GM06990 (cell line): ENCODE measurements at regions not wholly inside any gene's neighbourhood (a gene's known extent, or its start where the extent isn't known, plus 50 kb on each side); places are given as distances from the start of the nearest gene placed in this dataset.
"Not testable (repeated sequence)": the region's sequence is repeated elsewhere in the genome, so short reads cannot be mapped to it uniquely, and the experiment has no call there.

Experiments
- DNase-seq: peaks from one replicate; pipeline ENCODE4 v3.0.0-alpha.2; 2011; ENCODE audit not compliant: insufficient read length; ENCODE audit errors: extremely low read depth
- H3K27me3 ChIP-seq: replicated peaks from 2 replicates; pipeline ENCODE4 v1.6.0; 2011; ENCODE audit warnings: low read length; ENCODE audit not compliant: control insufficient read depth, insufficient read depth
- H3K36me3 ChIP-seq: 2 replicates; pipeline ENCODE4 v1.5.1; 2011; ENCODE audit warnings: low read length; ENCODE audit not compliant: control insufficient read depth, insufficient read depth
- H3K4me3 ChIP-seq: replicated peaks from 2 replicates; pipeline ENCODE4 v1.5.1; 2011; ENCODE audit warnings: low read depth, mild to moderate bottlenecking, control low read depth, low read length
- CTCF ChIP-seq: IDR thresholded peaks from 2 replicates; pipeline ENCODE4 v1.5.1; 2011; ENCODE audit warnings: low read length, control low read depth, mild to moderate bottlenecking, inconsistent platforms; ENCODE audit not compliant: insufficient read depth, poor library complexity, severe bottlenecking

DNA sequence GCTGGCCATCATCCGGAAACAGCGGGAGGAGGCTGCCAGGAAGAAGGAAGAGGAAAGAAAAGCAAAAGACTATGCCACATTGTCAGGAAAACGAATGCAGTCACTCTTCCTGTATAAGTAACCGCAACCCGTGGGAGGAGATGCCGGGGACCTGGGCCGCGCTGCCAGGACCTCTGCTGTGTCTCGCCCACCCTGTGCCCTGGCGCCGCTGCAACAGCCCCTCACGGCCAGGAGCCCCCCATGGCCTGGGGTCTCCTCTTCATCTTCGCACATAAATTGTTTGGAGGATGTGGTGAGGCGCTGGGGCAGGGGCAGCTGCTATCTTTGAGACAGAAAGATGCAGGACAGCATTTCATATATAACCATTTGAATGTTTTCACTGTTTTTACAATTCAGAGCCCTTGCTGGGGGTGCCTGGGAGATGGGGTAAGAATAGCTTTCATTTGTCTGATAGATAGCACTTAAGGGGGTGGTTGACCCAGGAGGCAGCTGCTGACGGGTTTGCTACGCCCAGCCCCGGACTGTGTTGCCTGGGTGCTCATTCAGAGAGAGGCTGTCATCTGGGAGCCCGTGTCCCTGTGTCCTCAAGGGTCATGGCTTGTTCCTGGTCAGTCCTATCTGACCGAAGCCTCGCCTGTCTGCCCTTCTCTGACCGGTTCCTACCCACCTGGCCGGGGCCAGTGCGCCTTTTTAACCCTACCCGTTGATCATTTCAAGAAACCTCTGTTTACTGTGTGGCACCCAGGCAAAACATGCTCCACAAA lies 1067.7 kb upstream of the COX7C start:
- H3K27me3 ChIP-seq, result no peaks in the 10 kb centered on the region
- H3K36me3 ChIP-seq, result no peaks in the 10 kb centered on the region
- no peak for TF ChIP-seq CTCF
- DNase-seq, result no peak
- no peak overlapping the region for H3K4me3 ChIP-seq

GRCh38 chr5:85556464-85556863 lies 1061.3 kb upstream of the COX7C start:
- no peak for DNase-seq
- TF ChIP-seq CTCF, result no peak
- no peaks in the 10 kb centered on the region for H3K36me3 ChIP-seq
- H3K27me3 ChIP-seq, result no peaks in the 10 kb centered on the region
- H3K4me3 ChIP-seq, result no peak overlapping the region

DNA sequence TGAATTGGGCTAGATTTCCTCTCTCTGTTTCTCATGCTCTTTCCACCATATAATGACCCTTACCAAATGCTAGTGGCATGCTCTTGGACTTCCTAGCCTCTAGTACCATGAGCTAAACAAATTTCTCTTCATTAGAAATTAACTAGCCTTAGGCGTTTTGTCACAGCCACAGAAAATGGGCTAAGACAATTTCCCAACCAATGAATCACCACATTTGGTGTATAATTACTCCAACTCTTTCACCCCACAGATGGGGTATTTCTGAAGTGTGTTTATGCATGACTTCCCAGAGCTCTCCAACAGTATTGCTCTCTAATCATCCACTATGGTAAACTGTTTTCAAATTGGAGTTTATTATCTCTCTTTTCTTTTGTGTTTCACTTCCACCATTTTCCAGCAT lies 1041.1 kb upstream of the COX7C start:
- Histone ChIP-seq H3K4me3 (no peak overlapping the region), H3K36me3 (no peaks in the 10 kb centered on the region), H3K27me3 (no peaks in the 10 kb centered on the region)
- TF ChIP-seq CTCF, result no peak
- DNase-seq, result no peak

GRCh38 chr5:85587806-85588205 lies 1029.9 kb upstream of the COX7C start:
- DNase-seq, H3K36me3 ChIP-seq, H3K4me3 ChIP-seq, H3K27me3 ChIP-seq: not testable (repeated sequence)

GRCh38 chr5:85588268-85588667 lies 1029.5 kb upstream of the COX7C start:
- DNase-seq, H3K27me3 ChIP-seq, H3K4me3 ChIP-seq, H3K36me3 ChIP-seq: not testable (repeated sequence)

DNA sequence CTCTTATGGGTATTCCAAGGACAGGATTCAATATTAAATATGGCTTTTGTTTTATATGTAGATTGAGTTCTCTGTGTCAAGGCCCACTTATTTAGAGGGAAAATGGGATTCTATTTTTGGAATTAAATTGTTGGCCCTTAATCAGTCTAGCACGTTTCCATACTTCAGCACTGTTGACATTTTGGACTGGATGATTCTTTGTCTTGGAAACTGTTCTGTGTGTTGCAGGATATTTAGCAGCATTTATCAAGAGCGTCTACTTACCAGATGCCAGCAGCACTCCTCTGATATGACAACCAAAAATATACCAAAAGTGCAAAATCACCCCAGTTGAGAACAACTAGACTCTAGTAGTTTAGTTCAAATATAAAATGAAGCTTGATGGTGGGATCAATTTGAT lies 1027.0 kb upstream of the COX7C start:
- no peak for DNase-seq
- Histone ChIP-seq H3K4me3 (no peak overlapping the region), H3K27me3 (no peaks in the 10 kb centered on the region), H3K36me3 (no peaks in the 10 kb centered on the region)
- TF ChIP-seq CTCF, result no peak

DNA sequence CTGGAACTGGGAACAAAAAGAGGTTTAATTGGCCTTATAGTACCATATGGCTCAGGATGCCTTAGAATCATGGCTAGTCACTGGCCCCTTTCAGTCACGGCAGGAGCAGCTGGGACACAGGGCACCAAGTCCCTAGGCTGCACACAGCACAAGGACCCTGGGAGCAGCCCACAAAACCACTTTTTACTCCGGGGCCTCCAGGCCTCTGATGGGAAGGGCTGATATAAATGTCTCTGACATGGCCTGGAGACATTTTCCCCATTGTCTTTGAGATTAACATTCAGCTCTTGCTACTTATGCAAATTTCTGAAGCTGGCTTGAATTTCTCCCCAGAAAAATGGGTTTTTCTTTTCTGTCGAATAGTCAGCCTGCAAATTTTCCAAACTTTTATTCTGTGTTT lies 1026.4 kb upstream of the COX7C start:
- Histone ChIP-seq H3K36me3 (no peaks in the 10 kb centered on the region), H3K4me3 (no peak overlapping the region), H3K27me3 (no peaks in the 10 kb centered on the region)
- no peak for DNase-seq
- no peak for TF ChIP-seq CTCF
